Adrenal gland (tissue), 9 donors: ENCODE measurements at regions not wholly inside any gene's neighbourhood (a gene's known extent, or its start where the extent isn't known, plus 50 kb on each side); places are given as distances from the start of the nearest gene placed in this dataset.

Source experiments
- DNase-seq, 7 donors: peaks; one replicate each; pipeline ENCODE4 v3.0.0-alpha.2; 2019 to 2020
- H3K27ac ChIP-seq, 5 donors: fragments of 200-600 bp; sonication (generic) in 4 of 5; 1 replicate in 3 of 5; 2 replicates in 2 of 5; pipeline versions ENCODE4 v1.5.1 to v1.8.0; 2016 to 2020; ENCODE audit warnings: mild to moderate bottlenecking in 1 of 5
- H3K27me3 ChIP-seq: fragments of 200-600 bp; 2 replicates; pipeline ENCODE4 v1.8.0; 2021
- H3K36me3 ChIP-seq, 2 donors: fragments of 200-600 bp; replicated peaks in 1 of 2; 1 replicate in 1 of 2; 2 replicates in 1 of 2; pipeline versions ENCODE4 v1.5.1 to v1.8.0; 2018 to 2022
- H3K4me1 ChIP-seq, 2 donors: fragments of 200-600 bp; replicated peaks in 1 of 2; 1 replicate in 1 of 2; 2 replicates in 1 of 2; pipeline versions ENCODE4 v1.5.1 to v1.8.0; 2018 to 2021
- H3K4me3 ChIP-seq, 4 donors: fragments of 200-600 bp; sonication (generic) in 3 of 4; one replicate each; pipeline ENCODE4 v1.5.1; 2016 to 2018
- H3K9me3 ChIP-seq, 3 donors: fragments of 200-600 bp; sonication (generic) in 1 of 3; replicated peaks in 1 of 3; 1 replicate in 2 of 3; 2 replicates in 1 of 3; pipeline versions ENCODE4 v1.5.1 to v1.8.0; 2016 to 2021
- POLR2A ChIP-seq, 2 donors: fragments of 450-650 bp; IDR thresholded peaks; one replicate each; pipeline ENCODE4 v1.6.1; 2017; ENCODE audit warnings: antibody characterized with exemption in 2 of 2, mild to moderate bottlenecking in 2 of 2, moderate library complexity in 1 of 2
- WGBS, 4 donors: extraction: QIAGEN DNeasy Blood & Tissue Kit in 2 of 4; methylation state at CpG; one replicate each; pipeline versions ENCODE4 v1.1.5 to v1.1.7; 2013 to 2017; 5-methylcytosine and 5-hydroxymethylcytosine counted together
- intact Hi-C, 2 donors: fragments of 100-400 bp; cut with DNase I; formaldehyde crosslinking; loops; one replicate each; pipeline versions ENCODE4 v1.14.1 to v1.15.0; 2022 to 2023
- TF ChIP-seq, protein P1 (sequence below), 6 experiments: fragments of 450-650 bp in 4 of 6; fragments of 200-600 bp in 2 of 6; sonication (generic) in 1 of 6; IDR thresholded peaks; 1 replicate in 5 of 6; 2 replicates in 1 of 6; pipeline versions ENCODE4 v1.5.1 to v1.8.0; 2016 to 2021; ENCODE audit warnings: antibody characterized with exemption in 6 of 6, mild to moderate bottlenecking in 2 of 6, moderate library complexity in 1 of 6
- donor health status: healthy with polysubstance abuse.
- donor health status: Bipolar disorder and iron deficiency.
- donor health status: DM: yes; HTN: yes; CAD: no.
- donor health status: DM: no; HTN: no; CAD: no.
- donor health status: DM: no; HTN: no; CAD: no.

DNA sequence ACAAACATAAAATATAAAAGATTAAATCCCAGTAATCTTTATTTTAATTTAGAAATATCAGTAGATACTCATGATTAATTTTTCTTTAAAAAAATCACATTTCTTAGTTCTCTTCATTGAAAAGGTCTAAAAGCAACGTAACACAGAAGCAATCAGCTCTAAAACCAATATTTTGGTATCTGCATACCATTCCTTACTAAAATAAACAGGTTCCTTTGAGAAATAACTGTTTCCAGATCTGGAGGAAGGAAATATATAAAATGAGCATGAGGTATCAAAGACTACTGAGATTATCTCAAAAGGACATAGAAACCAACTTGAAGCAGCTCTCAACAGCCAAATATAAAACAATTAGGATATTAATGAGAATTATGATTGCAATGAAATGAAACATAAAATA, 301.0 kb upstream of the GNAI1 start:
- intact Hi-C loops: no loop called here
- no peak for TF ChIP-seq POLR2A (IDR thresholded peaks at IDR 0.05)
- TF ChIP-seq, protein P1, sequence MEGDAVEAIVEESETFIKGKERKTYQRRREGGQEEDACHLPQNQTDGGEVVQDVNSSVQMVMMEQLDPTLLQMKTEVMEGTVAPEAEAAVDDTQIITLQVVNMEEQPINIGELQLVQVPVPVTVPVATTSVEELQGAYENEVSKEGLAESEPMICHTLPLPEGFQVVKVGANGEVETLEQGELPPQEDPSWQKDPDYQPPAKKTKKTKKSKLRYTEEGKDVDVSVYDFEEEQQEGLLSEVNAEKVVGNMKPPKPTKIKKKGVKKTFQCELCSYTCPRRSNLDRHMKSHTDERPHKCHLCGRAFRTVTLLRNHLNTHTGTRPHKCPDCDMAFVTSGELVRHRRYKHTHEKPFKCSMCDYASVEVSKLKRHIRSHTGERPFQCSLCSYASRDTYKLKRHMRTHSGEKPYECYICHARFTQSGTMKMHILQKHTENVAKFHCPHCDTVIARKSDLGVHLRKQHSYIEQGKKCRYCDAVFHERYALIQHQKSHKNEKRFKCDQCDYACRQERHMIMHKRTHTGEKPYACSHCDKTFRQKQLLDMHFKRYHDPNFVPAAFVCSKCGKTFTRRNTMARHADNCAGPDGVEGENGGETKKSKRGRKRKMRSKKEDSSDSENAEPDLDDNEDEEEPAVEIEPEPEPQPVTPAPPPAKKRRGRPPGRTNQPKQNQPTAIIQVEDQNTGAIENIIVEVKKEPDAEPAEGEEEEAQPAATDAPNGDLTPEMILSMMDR (IDR thresholded peaks at IDR 0.05): no peak

DNA sequence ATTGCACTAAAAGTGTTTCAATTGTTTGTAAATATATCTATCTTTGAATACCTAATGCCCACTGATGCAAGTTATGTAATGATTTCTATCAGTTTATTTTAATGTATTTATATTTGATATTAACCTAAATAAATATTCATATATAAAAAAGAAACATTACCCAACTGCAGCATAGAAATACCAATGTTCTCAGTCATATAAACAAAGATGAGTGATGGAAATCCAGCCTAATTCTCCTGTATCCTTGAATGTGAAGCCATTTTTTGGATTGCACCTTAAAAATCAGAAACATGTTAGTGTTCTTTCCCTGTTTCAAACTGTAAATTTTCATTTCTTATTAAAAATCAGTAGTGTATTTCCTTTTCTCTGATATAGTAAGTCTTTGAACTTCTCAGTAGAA, 305.8 kb upstream of the GNAI1 start:
- H3K4me3 ChIP-seq: no peak overlapping the region
- no peaks in the 10 kb centered on the region for H3K36me3 ChIP-seq
- peaks cover 10% of the 10 kb centered on the region for H3K27me3 ChIP-seq
- H3K4me1 ChIP-seq: no peaks in the 10 kb centered on the region
- DNase-seq: no peak
- TF ChIP-seq, protein P1 (IDR thresholded peaks at IDR 0.05): no peak
- no peak for TF ChIP-seq POLR2A (IDR thresholded peaks at IDR 0.05)
- no peak overlapping the region for H3K27ac ChIP-seq
- no peaks in the 10 kb centered on the region for H3K9me3 ChIP-seq
- intact Hi-C loops: no loop called here

More for the DNA sequence above, 301.0 kb upstream of the GNAI1 start:
- Histone ChIP-seq H3K4me3 (no peak overlapping the region), H3K9me3 (peaks cover 0 to 5% (median 0%) of the 10 kb centered on the region in 3 donors), H3K36me3 (no peaks in the 10 kb centered on the region), H3K27ac (no peak overlapping the region), H3K4me1 (no peaks in the 10 kb centered on the region), H3K27me3 (no peaks in the 10 kb centered on the region)
- WGBS, 4 donors: 51 to 63% (median 58%) methylated on average over 1 of the region's 1 CpG
- no peak for DNase-seq

DNA sequence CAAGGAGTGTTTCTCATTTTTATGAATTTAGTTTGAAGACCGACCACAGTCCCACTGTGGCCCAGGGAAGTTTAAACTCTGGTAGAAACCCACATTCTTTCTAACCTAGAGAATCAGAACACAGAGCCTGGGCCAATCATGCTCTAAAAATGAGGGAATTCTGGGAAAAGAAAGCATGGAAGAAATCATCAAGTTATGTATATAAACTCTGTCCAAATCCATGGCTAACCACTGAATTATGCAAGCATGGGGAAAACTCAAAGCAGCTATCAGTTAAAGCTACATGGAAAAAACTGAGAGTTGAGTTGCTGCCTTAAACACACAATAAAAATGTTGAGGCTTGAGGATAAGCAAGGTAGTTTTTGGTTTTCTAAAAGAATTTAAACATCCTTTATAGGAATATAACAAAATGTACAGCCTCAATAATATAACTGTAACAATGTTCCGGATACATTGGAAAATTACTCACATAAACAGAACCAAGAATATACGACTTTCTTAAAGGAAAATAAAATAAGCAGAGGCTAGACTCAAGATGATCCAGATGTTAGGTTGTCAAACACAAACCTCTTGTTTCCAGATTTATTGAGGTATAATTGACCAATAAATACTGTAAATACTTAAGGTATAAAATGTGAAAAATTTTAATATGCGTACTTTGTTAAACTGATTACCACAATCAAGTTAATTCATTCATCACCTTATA, 311.2 kb upstream of the GNAI1 start:
- Histone ChIP-seq H3K27me3 (peaks cover 15% of the 10 kb centered on the region), H3K4me1 (no peaks in the 10 kb centered on the region), H3K27ac (no peak overlapping the region), H3K9me3 (no peaks in the 10 kb centered on the region), H3K36me3 (no peaks in the 10 kb centered on the region), H3K4me3 (no peak overlapping the region)
- TF ChIP-seq POLR2A (IDR thresholded peaks at IDR 0.05): no peak
- WGBS, 4 donors: 70 to 92% (median 84%) methylated on average over 4 of the region's 4 CpGs
- intact Hi-C loops: no loop called here
- no peak for DNase-seq

DNA sequence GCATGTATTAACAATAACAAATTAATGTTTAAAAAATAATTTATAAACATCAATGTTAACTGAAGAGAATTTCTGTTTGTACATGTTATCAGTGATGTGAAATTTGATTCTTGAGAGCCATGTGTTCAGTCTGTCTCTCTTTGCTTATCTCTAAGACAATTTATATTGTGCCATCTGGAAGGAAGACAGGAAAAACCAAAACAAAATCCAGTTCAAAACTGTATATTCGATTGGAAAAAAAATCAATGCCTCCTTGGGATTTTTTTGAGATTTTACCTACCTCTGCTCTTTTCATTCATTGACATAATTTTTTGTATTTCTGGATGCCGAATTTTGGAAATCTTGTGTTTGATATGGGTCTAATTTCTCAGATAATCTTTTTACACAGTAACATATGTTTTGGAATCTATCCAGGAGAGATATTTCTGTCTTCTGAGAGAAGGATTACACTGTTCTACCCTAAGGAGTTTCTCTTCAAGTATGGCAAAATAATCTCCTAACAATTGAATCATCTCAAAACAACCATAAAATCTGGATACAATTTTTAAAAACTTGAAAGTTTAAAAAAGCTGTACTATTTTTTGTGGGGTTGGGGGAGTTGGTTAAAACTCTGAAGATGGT, 311.9 kb upstream of the GNAI1 start:
- no peak overlapping the region for H3K4me3 ChIP-seq
- no peaks in the 10 kb centered on the region for H3K9me3 ChIP-seq
- no peaks in the 10 kb centered on the region for H3K4me1 ChIP-seq
- no peak for DNase-seq
- 20 to 35% (median 23%) methylated on average over 2 of the region's 2 CpGs for WGBS, 4 donors
- no peak overlapping the region for H3K27ac ChIP-seq
- TF ChIP-seq, protein P1 (IDR thresholded peaks at IDR 0.05): no peak
- TF ChIP-seq POLR2A (IDR thresholded peaks at IDR 0.05): no peak
- H3K27me3 ChIP-seq: peaks cover 15% of the 10 kb centered on the region
- intact Hi-C loops: no loop called here
- no peaks in the 10 kb centered on the region for H3K36me3 ChIP-seq

DNA sequence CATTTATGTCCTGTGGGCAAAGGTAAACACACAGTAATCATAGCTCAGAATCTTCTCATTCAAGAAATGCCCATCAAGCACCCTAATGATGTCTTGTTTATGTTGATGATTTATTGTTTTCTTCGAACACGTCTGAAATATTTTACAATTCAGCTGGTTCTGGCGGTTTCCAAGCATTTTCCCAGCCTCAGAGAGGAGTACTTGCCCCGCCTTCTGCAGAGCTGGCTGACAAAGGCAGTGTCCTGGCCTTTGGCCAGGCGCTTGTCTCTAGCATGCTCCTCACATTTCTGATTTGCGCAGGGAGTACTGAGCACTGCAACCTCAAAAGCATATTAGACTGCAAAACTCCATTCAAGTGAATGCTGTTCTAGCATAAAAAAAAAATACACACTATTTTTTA, 314.2 kb upstream of the GNAI1 start:
- Histone ChIP-seq H3K27ac (no peak overlapping the region), H3K27me3 (peaks cover 10% of the 10 kb centered on the region), H3K4me3 (no peak overlapping the region), H3K4me1 (no peaks in the 10 kb centered on the region), H3K36me3 (no peaks in the 10 kb centered on the region), H3K9me3 (no peaks in the 10 kb centered on the region)
- 9 to 30% (median 25%) methylated on average over 6 of the region's 6 CpGs for WGBS, 4 donors
- intact Hi-C loops: no loop called here
- TF ChIP-seq, protein P1 (IDR thresholded peaks at IDR 0.05): no peak
- TF ChIP-seq POLR2A (IDR thresholded peaks at IDR 0.05): no peak
- DNase-seq: peak in 6 of 7 donors; percentile 33 to 84 (median 40)
